ENCODE measurements at regions not wholly inside any gene's neighbourhood (a gene's known extent, or its start where the extent isn't known, plus 50 kb on each side); places are given as distances from the start of the nearest gene placed in this dataset.

GRCh38 chr3:104779324-104779723 lies 587.4 kb upstream of the ALCAM start:
- Histone ChIP-seq H3K36me3 (no peaks in the 10 kb centered on the region), H3K27me3 (no peaks in the 10 kb centered on the region), H3K4me1 (no peaks in the 10 kb centered on the region), H3K27ac (replicated peaks in 1 of 4) (no peak overlapping the region), H3K9me3 (no peaks in the 10 kb centered on the region), H3K4me3 (no peak overlapping the region)
- intact Hi-C loops (cut with DNase I) = no loop called here
- 84% methylated on average over 7 of the region's 7 CpGs for WGBS
- DNase-seq (ENCODE audit: extremely low spot score) = no peak
- TF ChIP-seq POLR2AphosphoS5 (IDR thresholded peaks at IDR 0.05) (no peak), POLR2A (IDR thresholded peaks at IDR 0.05; ENCODE audit: low read depth) (no peak), EP300 (IDR thresholded peaks at IDR 0.05) (no peak), CTCF (IDR thresholded peaks at IDR 0.05) (no peak)

- Histone ChIP-seq H3K9me3 (no peaks in the 10 kb centered on the region), H3K4me1 (no peaks in the 10 kb centered on the region), H3K27me3 (no peaks in the 10 kb centered on the region), H3K27ac (replicated peaks in 1 of 4) (no peak overlapping the region), H3K36me3 (no peaks in the 10 kb centered on the region), H3K4me3 (no peak overlapping the region)
- TF ChIP-seq EP300 (IDR thresholded peaks at IDR 0.05) (no peak), CTCF (IDR thresholded peaks at IDR 0.05) (no peak), POLR2AphosphoS5 (IDR thresholded peaks at IDR 0.05) (no peak), POLR2A (IDR thresholded peaks at IDR 0.05; ENCODE audit: low read depth) (no peak)
- intact Hi-C loops (cut with DNase I) = no loop called here
- whole genome bisulfite sequencing = 80% methylated on average over 2 of the region's 2 CpGs
- DNase-seq (ENCODE audit: extremely low spot score) = no peak
Measured at GRCh38 chr3:104781112-104781511, 585.6 kb upstream of the ALCAM start.

GRCh38 chr3:104785947-104786346 lies 580.8 kb upstream of the ALCAM start:
- TF ChIP-seq POLR2A (IDR thresholded peaks at IDR 0.05; ENCODE audit: low read depth) = no peak
- TF ChIP-seq EP300 (IDR thresholded peaks at IDR 0.05) = no peak
- no peak for TF ChIP-seq CTCF (IDR thresholded peaks at IDR 0.05)
- no peak for TF ChIP-seq POLR2AphosphoS5 (IDR thresholded peaks at IDR 0.05)
- 81% methylated on average over 5 of the region's 5 CpGs for WGBS
- H3K27me3 ChIP-seq = no peaks in the 10 kb centered on the region
- no peak overlapping the region for H3K27ac ChIP-seq (replicated peaks in 1 of 4)
- no peak for DNase-seq (ENCODE audit: extremely low spot score)
- H3K36me3 ChIP-seq = no peaks in the 10 kb centered on the region
- no peaks in the 10 kb centered on the region for H3K9me3 ChIP-seq
- no peaks in the 10 kb centered on the region for H3K4me1 ChIP-seq
- intact Hi-C loops (cut with DNase I) = no loop called here
- H3K4me3 ChIP-seq = no peak overlapping the region

- intact Hi-C loops (cut with DNase I) = no loop called here
- Histone ChIP-seq H3K4me1 (no peaks in the 10 kb centered on the region), H3K9me3 (no peaks in the 10 kb centered on the region), H3K4me3 (no peak overlapping the region), H3K27ac (replicated peaks in 1 of 4) (no peak overlapping the region), H3K27me3 (no peaks in the 10 kb centered on the region), H3K36me3 (no peaks in the 10 kb centered on the region)
- DNase-seq (ENCODE audit: extremely low spot score) = no peak
- TF ChIP-seq CTCF (IDR thresholded peaks at IDR 0.05) (no peak), EP300 (IDR thresholded peaks at IDR 0.05) (no peak), POLR2A (IDR thresholded peaks at IDR 0.05; ENCODE audit: low read depth) (no peak), POLR2AphosphoS5 (IDR thresholded peaks at IDR 0.05) (no peak)
Measured at GRCh38 chr3:104787306-104787705, 579.4 kb upstream of the ALCAM start.

- no peak for DNase-seq (ENCODE audit: extremely low spot score)
- no peaks in the 10 kb centered on the region for H3K27me3 ChIP-seq
- no peaks in the 10 kb centered on the region for H3K4me1 ChIP-seq
- H3K36me3 ChIP-seq = no peaks in the 10 kb centered on the region
- H3K9me3 ChIP-seq = no peaks in the 10 kb centered on the region
- no peak overlapping the region for H3K4me3 ChIP-seq
- TF ChIP-seq CTCF (IDR thresholded peaks at IDR 0.05) = no peak
- TF ChIP-seq POLR2A (IDR thresholded peaks at IDR 0.05; ENCODE audit: low read depth) = no peak
- TF ChIP-seq POLR2AphosphoS5 (IDR thresholded peaks at IDR 0.05) = no peak
- no peak for TF ChIP-seq EP300 (IDR thresholded peaks at IDR 0.05)
- intact Hi-C loops (cut with DNase I) = no loop called here
- H3K27ac ChIP-seq (replicated peaks in 1 of 4) = no peak overlapping the region
Measured at GRCh38 chr3:104788807-104789206, 577.9 kb upstream of the ALCAM start.
